Endodermal cell (in vitro differentiated cells): ENCODE measurements at regions not wholly inside any gene's neighbourhood (a gene's known extent, or its start where the extent isn't known, plus 50 kb on each side); places are given as distances from the start of the nearest gene placed in this dataset.

Experiments
- DNase-seq: peaks from one replicate; pipeline ENCODE4 v3.0.0-alpha.2; 2017
- H3K27ac ChIP-seq: 2 replicates; pipeline ENCODE4 v1.5.1; 2013; ENCODE audit warnings: mild to moderate bottlenecking, low read depth, low read length, moderate library complexity
- H3K27me3 ChIP-seq: 2 replicates; pipeline ENCODE4 v1.6.1; 2013; ENCODE audit warnings: mild to moderate bottlenecking, low read length, moderate library complexity; ENCODE audit not compliant: insufficient read depth, control insufficient read depth, poor library complexity, severe bottlenecking
- H3K36me3 ChIP-seq: 2 replicates; pipeline ENCODE4 v1.7.0; 2013; ENCODE audit warnings: mild to moderate bottlenecking, low read length, moderate library complexity; ENCODE audit not compliant: control insufficient read depth, insufficient read depth
- H3K4me1 ChIP-seq: one replicate; pipeline ENCODE4 v1.7.0; 2013; ENCODE audit warnings: low read length; ENCODE audit not compliant: control insufficient read depth, insufficient read depth
- H3K4me3 ChIP-seq: 2 replicates; pipeline ENCODE4 v1.5.1; 2013; ENCODE audit warnings: mild to moderate bottlenecking, low read length, moderate library complexity
- H3K9ac ChIP-seq: 2 replicates; pipeline ENCODE4 v1.6.1; 2013; ENCODE audit warnings: mild to moderate bottlenecking, low read length, moderate library complexity; ENCODE audit not compliant: poor library complexity, severe bottlenecking; ENCODE audit errors: extremely low read depth
- H3K9me3 ChIP-seq: 2 replicates; pipeline ENCODE4 v1.6.1; 2013; ENCODE audit warnings: mild to moderate bottlenecking, low read length, moderate library complexity; ENCODE audit not compliant: control insufficient read depth
- H3K27ac Mint-ChIP-seq: 2 replicates; pipeline ENCODE4 v1.8.0; 2020; ENCODE audit warnings: mixed read lengths
- H3K27me3 Mint-ChIP-seq: 2 replicates; pipeline ENCODE4 v1.8.0; 2021; ENCODE audit warnings: mild to moderate bottlenecking, mixed read lengths; ENCODE audit not compliant: insufficient read depth
- H3K36me3 Mint-ChIP-seq: 2 replicates; pipeline ENCODE4 v1.8.0; 2020; ENCODE audit warnings: low read depth, mixed read lengths
- H3K4me1 Mint-ChIP-seq: 2 replicates; pipeline ENCODE4 v1.8.0; 2020; ENCODE audit warnings: mixed read lengths
- H3K4me3 Mint-ChIP-seq: 2 replicates; pipeline ENCODE4 v1.8.0; 2020; ENCODE audit warnings: mild to moderate bottlenecking, moderate library complexity, mixed read lengths
- H3K9me3 Mint-ChIP-seq: 2 replicates; pipeline ENCODE4 v1.8.0; 2020; ENCODE audit warnings: mild to moderate bottlenecking, mixed read lengths
- CTCF ChIP-seq: fragments of 200-600 bp; sonication (generic); conservative IDR thresholded peaks from 2 replicates; pipeline ENCODE4 v1.5.0; 2021; ENCODE audit warnings: antibody characterized with exemption, mild to moderate bottlenecking
- WGBS, 2 experiments: methylation state at CpG; one replicate each; pipeline versions ENCODE4 v1.1.5 to v1.1.7; 2013; ENCODE audit warnings: missing lambda C conversion rate in 2 of 2, mixed read lengths in 1 of 2; ENCODE audit not compliant: insufficient coverage in 1 of 2, insufficient read length in 1 of 2; 5-methylcytosine and 5-hydroxymethylcytosine counted together

DNA sequence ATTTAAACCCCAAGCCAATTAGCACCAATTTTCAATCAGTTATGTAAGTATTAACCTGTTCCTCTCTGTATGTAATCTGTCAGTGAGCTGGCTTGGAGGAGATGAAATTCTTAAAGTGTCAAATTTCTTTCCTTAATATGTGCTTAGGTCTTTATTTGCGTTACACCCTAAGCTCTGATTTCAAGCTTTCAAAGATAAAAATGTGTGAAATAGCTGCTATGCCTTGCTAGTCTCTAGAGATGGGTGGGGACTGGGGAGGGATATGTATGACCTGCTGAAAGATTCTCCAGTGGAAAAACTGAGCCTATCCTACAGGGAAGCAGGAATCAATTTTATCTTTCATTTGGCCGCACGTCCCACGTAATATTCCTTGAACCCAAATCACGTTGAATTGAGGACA lies 264.5 kb downstream of the RND3 start:
- peaks cover 58% of the 10 kb centered on the region for H3K27me3 Mint-ChIP-seq
- Histone ChIP-seq H3K4me3 (no peak overlapping the region), H3K4me1 (peaks cover 13% of the 10 kb centered on the region), H3K9ac (no peak overlapping the region), H3K27ac (no peak overlapping the region), H3K27me3 (peaks cover 20% of the 10 kb centered on the region), H3K9me3 (no peaks in the 10 kb centered on the region), H3K36me3 (no peaks in the 10 kb centered on the region)
- H3K36me3 Mint-ChIP-seq: no peaks in the 10 kb centered on the region
- no peak overlapping the region for H3K27ac Mint-ChIP-seq
- peaks cover 26% of the 10 kb centered on the region for H3K4me1 Mint-ChIP-seq
- H3K4me3 Mint-ChIP-seq: no peak overlapping the region
- WGBS, 2 experiments: 82 to 96% methylated on average over 4 to 5 of the region's 5 CpGs
- H3K9me3 Mint-ChIP-seq: no peaks in the 10 kb centered on the region
- TF ChIP-seq CTCF: no peak
- DNase-seq: no peak

DNA sequence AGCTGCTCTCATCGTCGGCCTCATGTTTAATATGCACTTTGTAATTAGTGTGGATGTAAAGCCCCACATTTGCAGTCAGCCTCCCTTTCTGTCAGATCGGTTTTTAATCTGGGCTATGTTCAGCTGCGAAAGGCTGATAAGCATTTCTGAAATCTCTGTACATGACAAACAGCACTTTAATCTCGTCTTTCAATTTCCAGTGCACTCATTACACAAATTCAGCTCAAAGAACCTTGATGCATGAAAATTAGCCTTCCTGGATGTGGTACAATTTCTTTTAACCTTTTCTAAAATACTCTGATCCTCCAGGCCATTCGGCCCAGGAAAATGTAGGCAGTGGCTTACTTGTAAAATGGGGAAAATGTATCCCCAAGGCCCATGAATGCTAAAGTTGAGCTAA lies 265.1 kb downstream of the RND3 start:
- 88 to 97% methylated on average over 4 to 6 of the region's 6 CpGs for WGBS, 2 experiments

DNA sequence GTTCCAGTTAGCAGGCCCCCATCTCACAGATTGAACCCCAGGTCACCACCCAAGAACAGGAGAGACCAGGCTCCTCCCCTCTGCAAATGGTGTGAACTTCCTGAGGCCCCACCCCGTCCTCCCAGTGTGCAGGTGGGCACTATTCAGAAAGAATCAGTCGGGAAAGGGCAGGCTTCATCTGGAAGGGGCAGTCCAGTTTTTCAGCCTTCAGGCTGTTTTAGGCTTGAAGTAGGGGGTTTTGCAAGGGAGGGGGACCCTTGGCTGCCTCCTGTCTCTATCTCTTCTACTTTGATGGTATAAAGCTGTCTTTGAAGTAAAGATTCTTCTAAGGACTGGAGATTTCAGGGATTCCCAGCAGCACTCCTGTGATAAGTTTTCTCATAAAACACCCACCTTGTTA lies 267.6 kb downstream of the RND3 start:
- no peak overlapping the region for H3K27ac Mint-ChIP-seq
- no peaks in the 10 kb centered on the region for H3K36me3 Mint-ChIP-seq
- no peaks in the 10 kb centered on the region for H3K9me3 Mint-ChIP-seq
- H3K27me3 Mint-ChIP-seq: peaks cover 39% of the 10 kb centered on the region
- TF ChIP-seq CTCF: no peak
- H3K4me1 ChIP-seq: peaks cover 17% of the 10 kb centered on the region
- no peak overlapping the region for H3K27ac ChIP-seq
- no peaks in the 10 kb centered on the region for H3K36me3 ChIP-seq
- H3K27me3 ChIP-seq: peaks cover 9% of the 10 kb centered on the region
- 94% methylated on average over 2 of the region's 2 CpGs; no CpG with 5 or more reads in 1 of the 2 experiments for WGBS, 2 experiments
- no peak for DNase-seq
- no peak overlapping the region for H3K4me3 ChIP-seq
- peaks cover 26% of the 10 kb centered on the region for H3K4me1 Mint-ChIP-seq
- H3K9me3 ChIP-seq: no peaks in the 10 kb centered on the region
- H3K4me3 Mint-ChIP-seq: no peak overlapping the region
- H3K9ac ChIP-seq: no peak overlapping the region

More for the DNA sequence above, 265.1 kb downstream of the RND3 start:
- H3K27me3 ChIP-seq: peaks cover 20% of the 10 kb centered on the region
- peaks cover 13% of the 10 kb centered on the region for H3K4me1 ChIP-seq
- no peak overlapping the region for H3K9ac ChIP-seq
- H3K36me3 Mint-ChIP-seq: no peaks in the 10 kb centered on the region
- no peak for DNase-seq
- no peak overlapping the region for H3K27ac Mint-ChIP-seq
- no peaks in the 10 kb centered on the region for H3K9me3 ChIP-seq
- no peak overlapping the region for H3K4me3 ChIP-seq
- H3K4me3 Mint-ChIP-seq: no peak overlapping the region
- H3K9me3 Mint-ChIP-seq: no peaks in the 10 kb centered on the region
- no peak for TF ChIP-seq CTCF
- peaks cover 26% of the 10 kb centered on the region for H3K4me1 Mint-ChIP-seq
- H3K27ac ChIP-seq: no peak overlapping the region
- peaks cover 55% of the 10 kb centered on the region for H3K27me3 Mint-ChIP-seq
- no peaks in the 10 kb centered on the region for H3K36me3 ChIP-seq
